A549 (cell line): ENCODE measurements at regions not wholly inside any gene's neighbourhood (a gene's known extent, or its start where the extent isn't known, plus 50 kb on each side); places are given as distances from the start of the nearest gene placed in this dataset.
A peak's percentile ranks its signal among the peaks of the same experiment; 100 is the strongest.

Experiments
- ATAC-seq, 2 experiments: fragments of 200-7000 bp in 1 of 2; fragments of >200 bp in 1 of 2; cut with Nextera tagmentation in 1 of 2; cut with Tn5 transposase in 1 of 2; 3 replicates each; pipeline versions ENCODE4 v1.8.0 to v1.9.1; 2018 to 2020; ENCODE audit warnings: mild to moderate bottlenecking in 1 of 2, moderate library complexity in 1 of 2
- CTCF ChIA-PET: fragments of 300-600 bp; sonication (Branson Sonifier 250); formaldehyde crosslinking; extraction: SDS; loops from one replicate; lab custom pipeline; 2021; ENCODE audit warnings: antibody characterized with exemption, inconsistent platforms; lab: Yijun Ruan, JAX
- POLR2A ChIA-PET: fragments of 350-600 bp; formaldehyde crosslinking; extraction: SDS; loops from one replicate; lab custom pipeline; 2021; ENCODE audit warnings: antibody characterized with exemption, inconsistent platforms; lab: Yijun Ruan, JAX
- DNase-seq, 2 experiments: peaks; one replicate each; pipeline versions ENCODE4 v3.0.0 to v3.0.0-alpha.2; 2011 to 2016; ENCODE audit warnings: low read depth in 1 of 2, low spot score in 1 of 2
- FAIRE-seq: peaks from 2 replicates; lab custom pipeline; 2011; peaks lifted over from hg19 to GRCh38; lab: Jason Lieb, UNC
- H3K27ac ChIP-seq, 2 experiments: fragments of >200 bp; sonication (Bioruptor Twin); formaldehyde crosslinking; 3 replicates each; pipeline ENCODE4 v1.5.1; 2016 to 2017
- H3K4me1 ChIP-seq: fragments of >200 bp; sonication (Bioruptor Twin); formaldehyde crosslinking; 3 replicates; pipeline ENCODE4 v1.6.1; 2016
- H3K4me2 ChIP-seq: fragments of >200 bp; sonication (Bioruptor Twin); formaldehyde crosslinking; 3 replicates; pipeline ENCODE4 v1.6.1; 2016
- H3K4me3 ChIP-seq: fragments of >200 bp; sonication (Bioruptor Twin); formaldehyde crosslinking; 3 replicates; pipeline ENCODE4 v1.5.1; 2016
- H3K9me3 ChIP-seq: fragments of >200 bp; sonication (Bioruptor Twin); formaldehyde crosslinking; 3 replicates; pipeline ENCODE4 v1.6.1; 2016
- CBX2 ChIP-seq: fragments of 200-600 bp; sonication (generic); IDR thresholded peaks from 2 replicates; pipeline ENCODE4 v1.6.1; 2016; ENCODE audit warnings: low read depth, mild to moderate bottlenecking, borderline replicate concordance
- CBX8 ChIP-seq: fragments of 200-600 bp; sonication (generic); IDR thresholded peaks from 2 replicates; pipeline ENCODE4 v1.6.1; 2016
- CHD2 ChIP-seq: fragments of 150-350 bp; IDR thresholded peaks from 2 replicates; pipeline ENCODE4 v1.6.1; 2014; ENCODE audit warnings: low read length; ENCODE audit not compliant: partially characterized antibody
- EHF ChIP-seq: fragments of 250-450 bp; sonication (Bioruptor Pico); IDR thresholded peaks from 2 replicates; pipeline ENCODE4 v1.5.0; 2020; ENCODE audit warnings: mild to moderate bottlenecking
- EHMT2 ChIP-seq: fragments of 200-600 bp; sonication (generic); IDR thresholded peaks from 2 replicates; pipeline ENCODE4 v1.6.1; 2016; ENCODE audit warnings: antibody characterized with exemption, low read depth, mild to moderate bottlenecking, moderate library complexity
- FOSB ChIP-seq: fragments of 250-450 bp; sonication (Bioruptor Pico); IDR thresholded peaks from 2 replicates; pipeline ENCODE4 v1.5.0; 2020; ENCODE audit warnings: mild to moderate bottlenecking, moderate library complexity
- FOXS1 ChIP-seq: fragments of 250-450 bp; sonication (Bioruptor Pico); IDR thresholded peaks from 2 replicates; pipeline ENCODE4 v1.5.0; 2020; ENCODE audit warnings: mild to moderate bottlenecking, moderate library complexity
- GATA3 ChIP-seq: IDR thresholded peaks from 2 replicates; pipeline ENCODE4 v1.6.1; 2012; ENCODE audit warnings: borderline replicate concordance
- HEYL ChIP-seq: fragments of 250-450 bp; sonication (Bioruptor Pico); IDR thresholded peaks from 2 replicates; pipeline ENCODE4 v1.8.0; 2021; ENCODE audit warnings: mild to moderate bottlenecking, moderate library complexity
- KDM5A ChIP-seq: fragments of 200-600 bp; sonication (generic); IDR thresholded peaks from 2 replicates; pipeline ENCODE4 v1.6.1; 2016; ENCODE audit warnings: antibody characterized with exemption, mild to moderate bottlenecking
- MAZ ChIP-seq: fragments of 150-350 bp; IDR thresholded peaks from 2 replicates; pipeline ENCODE4 v1.6.1; 2014; ENCODE audit warnings: antibody characterized with exemption, low read depth, low read length, borderline replicate concordance
- POLR2AphosphoS2 ChIP-seq: conservative IDR thresholded peaks from 2 replicates; pipeline ENCODE4 v1.6.1; 2012; ENCODE audit warnings: low read length, improper control_type of control experiment, inconsistent platforms
- RARB ChIP-seq: fragments of 250-450 bp; sonication (Bioruptor Pico); IDR thresholded peaks from 2 replicates; pipeline ENCODE4 v1.8.0; 2021; ENCODE audit warnings: mild to moderate bottlenecking, moderate library complexity
- SREBF2 ChIP-seq: fragments of 450-650 bp; IDR thresholded peaks from 2 replicates; pipeline ENCODE4 v1.6.1; 2014; ENCODE audit warnings: mild to moderate bottlenecking, moderate library complexity
- TFCP2L1 ChIP-seq: fragments of 250-450 bp; sonication (Bioruptor Pico); IDR thresholded peaks from 2 replicates; pipeline ENCODE4 v1.5.0; 2021; ENCODE audit warnings: mild to moderate bottlenecking
- TP53 ChIP-seq: fragments of 250-450 bp; sonication (Bioruptor Pico); IDR thresholded peaks from 2 replicates; pipeline ENCODE4 v1.5.0; 2021; ENCODE audit warnings: mild to moderate bottlenecking, moderate library complexity
- ZC3H11A ChIP-seq: fragments of 450-650 bp; IDR thresholded peaks from 2 replicates; pipeline ENCODE4 v1.6.1; 2014; ENCODE audit warnings: antibody characterized with exemption, mild to moderate bottlenecking
- ZNF302 ChIP-seq: fragments of 250-450 bp; sonication (Bioruptor Pico); IDR thresholded peaks from 2 replicates; pipeline ENCODE4 v1.9.0; 2021; ENCODE audit warnings: inconsistent platforms, mild to moderate bottlenecking, moderate library complexity
- ZSCAN20 ChIP-seq: fragments of 250-450 bp; sonication (Bioruptor Pico); IDR thresholded peaks from 2 replicates; pipeline ENCODE4 v1.8.0; 2022; ENCODE audit warnings: mild to moderate bottlenecking, moderate library complexity
- WGBS: methylation state at CpG from one replicate; pipeline ENCODE4 v1.1.6; 2017; ENCODE audit errors: missing lambda C conversion rate; 5-methylcytosine and 5-hydroxymethylcytosine counted together
- TF ChIP-seq, protein P1 (sequence below): IDR thresholded peaks from 2 replicates; pipeline ENCODE4 v1.6.1; 2012
- TF ChIP-seq, protein P2 (sequence below): fragments of >200 bp; sonication (Bioruptor Twin); formaldehyde crosslinking; IDR thresholded peaks from 3 replicates; pipeline ENCODE4 v1.5.1; 2016
- TF ChIP-seq, protein P3 (sequence below): fragments of 250-450 bp; sonication (Bioruptor Pico); IDR thresholded peaks from 2 replicates; pipeline ENCODE4 v1.5.0; 2020; ENCODE audit warnings: low read depth, mild to moderate bottlenecking, moderate library complexity
- TF ChIP-seq, protein P4 (sequence below): fragments of >200 bp; sonication (Bioruptor Twin); formaldehyde crosslinking; IDR thresholded peaks from 3 replicates; pipeline ENCODE4 v1.6.1; 2016
- TF ChIP-seq, protein P5 (sequence below): fragments of 150-350 bp; IDR thresholded peaks from 2 replicates; pipeline ENCODE4 v1.6.1; 2014; ENCODE audit warnings: low read depth, mild to moderate bottlenecking, low read length

DNA sequence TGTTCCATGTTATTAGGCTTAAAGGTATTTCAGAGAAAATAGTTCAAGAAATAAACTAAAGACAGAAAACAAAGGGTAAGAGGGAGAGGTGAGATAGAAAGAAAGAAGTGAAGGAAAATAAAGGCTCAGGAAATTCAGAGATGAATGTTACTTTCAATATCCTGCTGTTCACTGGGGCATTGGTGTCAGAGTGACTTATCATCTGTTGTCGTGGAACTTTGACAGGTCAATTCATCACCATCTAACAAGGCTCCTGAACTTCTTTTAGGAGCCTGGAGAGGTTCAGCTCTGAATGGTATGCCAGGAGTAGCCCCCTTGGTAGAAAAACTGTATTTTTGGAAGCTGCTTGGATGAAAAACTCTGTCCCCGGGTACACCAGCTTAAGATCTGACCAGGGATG is 100.1 kb downstream of the KLF6 start:
- no peak overlapping the region for H3K4me2 ChIP-seq
- no peak for DNase-seq
- H3K27ac ChIP-seq: no peak overlapping the region
- WGBS: 47% methylated on average over 2 of the region's 2 CpGs
- CTCF ChIA-PET: interaction anchor here (0.9 kb wide), 1 partner anchor 445 kb away, joined by 3 read pairs; no protein-coding TSS in a partner anchor
- peaks cover 2% of the 10 kb centered on the region; the same call in 1 of the 3 replicates for H3K4me1 ChIP-seq
- H3K9me3 ChIP-seq: no peaks in the 10 kb centered on the region
- peak; percentile 13 for FAIRE-seq
- H3K4me3 ChIP-seq: no peak overlapping the region
- TF ChIP-seq, protein P1, sequence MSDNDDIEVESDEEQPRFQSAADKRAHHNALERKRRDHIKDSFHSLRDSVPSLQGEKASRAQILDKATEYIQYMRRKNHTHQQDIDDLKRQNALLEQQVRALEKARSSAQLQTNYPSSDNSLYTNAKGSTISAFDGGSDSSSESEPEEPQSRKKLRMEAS: no peak
- TF ChIP-seq EHF (no peak), KDM5A (no peak), CHD2 (no peak), SREBF2 (no peak), ZNF302 (CRISPR knock-in tag) (no peak), CBX8 (no peak), RARB (no peak), FOXS1 (CRISPR knock-in tag) (no peak), FOSB (CRISPR knock-in tag) (no peak)
- TF ChIP-seq, all 56 proteins: peak for 0
- no peak for ATAC-seq
- POLR2A ChIA-PET: no interaction called here

DNA sequence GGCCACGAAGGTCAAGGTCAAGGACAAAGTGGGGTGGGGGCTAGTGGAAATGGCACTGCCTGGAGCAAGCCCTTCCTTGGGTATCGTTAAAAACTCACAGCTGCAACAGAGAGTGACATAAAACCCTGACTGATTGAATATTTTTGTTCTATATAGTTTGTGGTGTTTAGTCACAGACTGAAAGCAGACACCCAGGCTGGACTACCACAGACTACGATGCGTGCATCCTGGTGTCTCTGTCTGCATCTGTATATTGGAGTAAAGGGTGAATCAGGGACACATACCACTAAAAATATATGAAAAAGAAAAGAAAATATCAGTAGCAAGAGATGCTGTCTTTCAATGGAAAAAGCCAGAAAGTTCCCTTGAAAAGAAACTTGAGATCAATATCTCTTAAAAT is 101.4 kb downstream of the KLF6 start:
- ATAC-seq (no peak), DNase-seq (no peak), FAIRE-seq (no peak)
- no peaks in the 10 kb centered on the region for H3K4me1 ChIP-seq
- CTCF ChIA-PET: no interaction called here
- no peak overlapping the region for H3K4me3 ChIP-seq
- H3K9me3 ChIP-seq: no peaks in the 10 kb centered on the region
- POLR2A ChIA-PET: no interaction called here
- WGBS: 71% methylated on average over 4 of the region's 4 CpGs
- no peak overlapping the region for H3K27ac ChIP-seq
- TF ChIP-seq HEYL (CRISPR knock-in tag) (no peak), TFCP2L1 (no peak), FOXS1 (CRISPR knock-in tag) (no peak), ZSCAN20 (no peak), POLR2AphosphoS2 (no peak), ZC3H11A (no peak), MAZ (no peak), GATA3 (no peak), EHMT2 (no peak), CBX2 (no peak), TP53 (CRISPR knock-in tag) (no peak)
- TF ChIP-seq, protein P2, sequence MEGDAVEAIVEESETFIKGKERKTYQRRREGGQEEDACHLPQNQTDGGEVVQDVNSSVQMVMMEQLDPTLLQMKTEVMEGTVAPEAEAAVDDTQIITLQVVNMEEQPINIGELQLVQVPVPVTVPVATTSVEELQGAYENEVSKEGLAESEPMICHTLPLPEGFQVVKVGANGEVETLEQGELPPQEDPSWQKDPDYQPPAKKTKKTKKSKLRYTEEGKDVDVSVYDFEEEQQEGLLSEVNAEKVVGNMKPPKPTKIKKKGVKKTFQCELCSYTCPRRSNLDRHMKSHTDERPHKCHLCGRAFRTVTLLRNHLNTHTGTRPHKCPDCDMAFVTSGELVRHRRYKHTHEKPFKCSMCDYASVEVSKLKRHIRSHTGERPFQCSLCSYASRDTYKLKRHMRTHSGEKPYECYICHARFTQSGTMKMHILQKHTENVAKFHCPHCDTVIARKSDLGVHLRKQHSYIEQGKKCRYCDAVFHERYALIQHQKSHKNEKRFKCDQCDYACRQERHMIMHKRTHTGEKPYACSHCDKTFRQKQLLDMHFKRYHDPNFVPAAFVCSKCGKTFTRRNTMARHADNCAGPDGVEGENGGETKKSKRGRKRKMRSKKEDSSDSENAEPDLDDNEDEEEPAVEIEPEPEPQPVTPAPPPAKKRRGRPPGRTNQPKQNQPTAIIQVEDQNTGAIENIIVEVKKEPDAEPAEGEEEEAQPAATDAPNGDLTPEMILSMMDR: no peak
- TF ChIP-seq, protein P3, sequence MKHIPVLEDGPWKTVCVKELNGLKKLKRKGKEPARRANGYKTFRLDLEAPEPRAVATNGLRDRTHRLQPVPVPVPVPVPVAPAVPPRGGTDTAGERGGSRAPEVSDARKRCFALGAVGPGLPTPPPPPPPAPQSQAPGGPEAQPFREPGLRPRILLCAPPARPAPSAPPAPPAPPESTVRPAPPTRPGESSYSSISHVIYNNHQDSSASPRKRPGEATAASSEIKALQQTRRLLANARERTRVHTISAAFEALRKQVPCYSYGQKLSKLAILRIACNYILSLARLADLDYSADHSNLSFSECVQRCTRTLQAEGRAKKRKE: no peak
- TF ChIP-seq, protein P4, sequence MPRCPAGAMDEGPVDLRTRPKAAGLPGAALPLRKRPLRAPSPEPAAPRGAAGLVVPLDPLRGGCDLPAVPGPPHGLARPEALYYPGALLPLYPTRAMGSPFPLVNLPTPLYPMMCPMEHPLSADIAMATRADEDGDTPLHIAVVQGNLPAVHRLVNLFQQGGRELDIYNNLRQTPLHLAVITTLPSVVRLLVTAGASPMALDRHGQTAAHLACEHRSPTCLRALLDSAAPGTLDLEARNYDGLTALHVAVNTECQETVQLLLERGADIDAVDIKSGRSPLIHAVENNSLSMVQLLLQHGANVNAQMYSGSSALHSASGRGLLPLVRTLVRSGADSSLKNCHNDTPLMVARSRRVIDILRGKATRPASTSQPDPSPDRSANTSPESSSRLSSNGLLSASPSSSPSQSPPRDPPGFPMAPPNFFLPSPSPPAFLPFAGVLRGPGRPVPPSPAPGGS: no peak
- TF ChIP-seq, protein P5, sequence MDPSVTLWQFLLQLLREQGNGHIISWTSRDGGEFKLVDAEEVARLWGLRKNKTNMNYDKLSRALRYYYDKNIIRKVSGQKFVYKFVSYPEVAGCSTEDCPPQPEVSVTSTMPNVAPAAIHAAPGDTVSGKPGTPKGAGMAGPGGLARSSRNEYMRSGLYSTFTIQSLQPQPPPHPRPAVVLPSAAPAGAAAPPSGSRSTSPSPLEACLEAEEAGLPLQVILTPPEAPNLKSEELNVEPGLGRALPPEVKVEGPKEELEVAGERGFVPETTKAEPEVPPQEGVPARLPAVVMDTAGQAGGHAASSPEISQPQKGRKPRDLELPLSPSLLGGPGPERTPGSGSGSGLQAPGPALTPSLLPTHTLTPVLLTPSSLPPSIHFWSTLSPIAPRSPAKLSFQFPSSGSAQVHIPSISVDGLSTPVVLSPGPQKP: no peak
- H3K4me2 ChIP-seq: no peak overlapping the region
